ENCODE measurements at regions not wholly inside any gene's neighbourhood (a gene's known extent, or its start where the extent isn't known, plus 50 kb on each side); places are given as distances from the start of the nearest gene placed in this dataset.

- Histone ChIP-seq H2BK12ac (ENCODE audit: low read length in 2 of 2) (no peak overlapping the region), H3K9ac (ENCODE audit: low read length) (no peak overlapping the region), H3K36me3 (ENCODE audit: control insufficient read depth in 1 of 2, insufficient read depth in 2 of 2, low read depth in 1 of 2, low read length in 2 of 2) (no peaks in the 10 kb centered on the region), H3K4me3 (ENCODE audit: insufficient read depth in 1 of 2, low read depth in 1 of 2, low read length in 2 of 2) (no peak overlapping the region), H2BK120ac (ENCODE audit: low read depth, low read length) (no peak overlapping the region), H3K18ac (ENCODE audit: low read depth in 1 of 2, low read length in 2 of 2) (no peak overlapping the region), H3K23ac (ENCODE audit: low read length in 2 of 2) (no peak overlapping the region), H4K91ac (ENCODE audit: low read length) (no peak overlapping the region), H3K27me3 (ENCODE audit: control insufficient read depth in 1 of 2, insufficient read depth in 1 of 2, low read length in 2 of 2) (no peaks in the 10 kb centered on the region), H2AK5ac (ENCODE audit: low read length, severe bottlenecking) (no peak overlapping the region), H3K4ac (ENCODE audit: low read depth in 1 of 2, low read length in 2 of 2) (no peak overlapping the region), H2BK15ac (ENCODE audit: low read depth, poor library complexity, severe bottlenecking) (no peak overlapping the region), H4K8ac (ENCODE audit: low read length) (no peak overlapping the region), H3K79me1 (replicated peaks; ENCODE audit: low read length, poor library complexity, severe bottlenecking) (no peaks in the 10 kb centered on the region), H3K14ac (ENCODE audit: low read length in 2 of 2) (no peak overlapping the region), H3K9me3 (ENCODE audit: control insufficient read depth, low read length) (no peaks in the 10 kb centered on the region), H2AFZ (ENCODE audit: low read depth, low read length) (no peak overlapping the region), H3K4me2 (ENCODE audit: low read length, poor library complexity, severe bottlenecking) (no peak overlapping the region), H3K27ac (ENCODE audit: low read length, poor library complexity, severe bottlenecking) (no peak overlapping the region), H3K4me1 (ENCODE audit: control insufficient read depth, insufficient read depth, low read depth, low read length) (no peaks in the 10 kb centered on the region), H2BK5ac (ENCODE audit: low read depth, low read length, poor library complexity, severe bottlenecking) (no peak overlapping the region)
- DNase-seq = no peak
- WGBS = 83% methylated on average over 1 of the region's 2 CpGs
Observed at GRCh38 chr1:87922885-87923284, 594.2 kb downstream of the LMO4 start.

GRCh38 chr1:87926131-87926830 lies 597.6 kb downstream of the LMO4 start:
- Histone ChIP-seq H4K8ac (ENCODE audit: low read length) (no peak overlapping the region), H3K79me1 (replicated peaks; ENCODE audit: low read length, poor library complexity, severe bottlenecking) (no peaks in the 10 kb centered on the region), H2AK5ac (ENCODE audit: low read length, severe bottlenecking) (no peak overlapping the region), H3K27ac (ENCODE audit: low read length, poor library complexity, severe bottlenecking) (no peak overlapping the region), H3K4me2 (ENCODE audit: low read length, poor library complexity, severe bottlenecking) (no peak overlapping the region), H4K91ac (ENCODE audit: low read length) (no peak overlapping the region), H3K18ac (ENCODE audit: low read depth in 1 of 2, low read length in 2 of 2) (no peak overlapping the region), H3K14ac (ENCODE audit: low read length in 2 of 2) (no peak overlapping the region), H3K36me3 (ENCODE audit: control insufficient read depth in 1 of 2, insufficient read depth in 2 of 2, low read depth in 1 of 2, low read length in 2 of 2) (no peaks in the 10 kb centered on the region), H3K9ac (ENCODE audit: low read length) (no peak overlapping the region), H3K4ac (ENCODE audit: low read depth in 1 of 2, low read length in 2 of 2) (no peak overlapping the region), H2AFZ (ENCODE audit: low read depth, low read length) (no peak overlapping the region), H3K27me3 (ENCODE audit: control insufficient read depth in 1 of 2, insufficient read depth in 1 of 2, low read length in 2 of 2) (no peaks in the 10 kb centered on the region), H2BK15ac (ENCODE audit: low read depth, poor library complexity, severe bottlenecking) (no peak overlapping the region), H3K9me3 (ENCODE audit: control insufficient read depth, low read length) (peaks cover 7% of the 10 kb centered on the region), H2BK12ac (ENCODE audit: low read length in 2 of 2) (no peak overlapping the region), H2BK120ac (ENCODE audit: low read depth, low read length) (no peak overlapping the region), H3K23ac (ENCODE audit: low read length in 2 of 2) (no peak overlapping the region), H3K4me1 (ENCODE audit: control insufficient read depth, insufficient read depth, low read depth, low read length) (no peaks in the 10 kb centered on the region), H3K4me3 (ENCODE audit: insufficient read depth in 1 of 2, low read depth in 1 of 2, low read length in 2 of 2) (no peak overlapping the region), H2BK5ac (ENCODE audit: low read depth, low read length, poor library complexity, severe bottlenecking) (no peak overlapping the region)
- WGBS = 92% methylated on average over 2 of the region's 3 CpGs
- DNase-seq = no peak

- Histone ChIP-seq H3K18ac (ENCODE audit: low read depth in 1 of 2, low read length in 2 of 2) (no peak overlapping the region), H2AFZ (ENCODE audit: low read depth, low read length) (no peak overlapping the region), H3K9me3 (ENCODE audit: control insufficient read depth, low read length) (peaks cover 11% of the 10 kb centered on the region), H2BK5ac (ENCODE audit: low read depth, low read length, poor library complexity, severe bottlenecking) (no peak overlapping the region), H2AK5ac (ENCODE audit: low read length, severe bottlenecking) (no peak overlapping the region), H3K14ac (ENCODE audit: low read length in 2 of 2) (no peak overlapping the region), H2BK12ac (ENCODE audit: low read length in 2 of 2) (no peak overlapping the region), H3K4me1 (ENCODE audit: control insufficient read depth, insufficient read depth, low read depth, low read length) (no peaks in the 10 kb centered on the region), H4K91ac (ENCODE audit: low read length) (no peak overlapping the region), H3K4ac (ENCODE audit: low read depth in 1 of 2, low read length in 2 of 2) (no peak overlapping the region), H3K4me2 (ENCODE audit: low read length, poor library complexity, severe bottlenecking) (no peak overlapping the region), H3K4me3 (ENCODE audit: insufficient read depth in 1 of 2, low read depth in 1 of 2, low read length in 2 of 2) (no peak overlapping the region), H3K79me1 (replicated peaks; ENCODE audit: low read length, poor library complexity, severe bottlenecking) (no peaks in the 10 kb centered on the region), H3K27me3 (ENCODE audit: control insufficient read depth in 1 of 2, insufficient read depth in 1 of 2, low read length in 2 of 2) (no peaks in the 10 kb centered on the region), H3K9ac (ENCODE audit: low read length) (no peak overlapping the region), H3K36me3 (ENCODE audit: control insufficient read depth in 1 of 2, insufficient read depth in 2 of 2, low read depth in 1 of 2, low read length in 2 of 2) (no peaks in the 10 kb centered on the region), H4K8ac (ENCODE audit: low read length) (no peak overlapping the region), H2BK15ac (ENCODE audit: low read depth, poor library complexity, severe bottlenecking) (no peak overlapping the region), H3K23ac (ENCODE audit: low read length in 2 of 2) (no peak overlapping the region), H3K27ac (ENCODE audit: low read length, poor library complexity, severe bottlenecking) (no peak overlapping the region), H2BK120ac (ENCODE audit: low read depth, low read length) (no peak overlapping the region)
- no peak for DNase-seq
- WGBS = no CpG with 5 or more reads among the region's 1 CpG
Observed at GRCh38 chr1:87926921-87927320, 598.2 kb downstream of the LMO4 start.

- Histone ChIP-seq H2BK120ac (ENCODE audit: low read depth, low read length) (no peak overlapping the region), H3K4me1 (ENCODE audit: control insufficient read depth, insufficient read depth, low read depth, low read length) (no peaks in the 10 kb centered on the region), H3K36me3 (ENCODE audit: control insufficient read depth in 1 of 2, insufficient read depth in 2 of 2, low read depth in 1 of 2, low read length in 2 of 2) (no peaks in the 10 kb centered on the region), H2AK5ac (ENCODE audit: low read length, severe bottlenecking) (no peak overlapping the region), H3K9me3 (ENCODE audit: control insufficient read depth, low read length) (peaks cover 15% of the 10 kb centered on the region), H2BK15ac (ENCODE audit: low read depth, poor library complexity, severe bottlenecking) (no peak overlapping the region), H3K27ac (ENCODE audit: low read length, poor library complexity, severe bottlenecking) (no peak overlapping the region), H3K27me3 (ENCODE audit: control insufficient read depth in 1 of 2, insufficient read depth in 1 of 2, low read length in 2 of 2) (no peaks in the 10 kb centered on the region), H3K18ac (ENCODE audit: low read depth in 1 of 2, low read length in 2 of 2) (no peak overlapping the region), H3K23ac (ENCODE audit: low read length in 2 of 2) (no peak overlapping the region), H2BK12ac (ENCODE audit: low read length in 2 of 2) (no peak overlapping the region), H3K9ac (ENCODE audit: low read length) (no peak overlapping the region), H2BK5ac (ENCODE audit: low read depth, low read length, poor library complexity, severe bottlenecking) (no peak overlapping the region), H3K14ac (ENCODE audit: low read length in 2 of 2) (no peak overlapping the region), H3K4me3 (ENCODE audit: insufficient read depth in 1 of 2, low read depth in 1 of 2, low read length in 2 of 2) (no peak overlapping the region), H4K91ac (ENCODE audit: low read length) (no peak overlapping the region), H3K4me2 (ENCODE audit: low read length, poor library complexity, severe bottlenecking) (no peak overlapping the region), H4K8ac (ENCODE audit: low read length) (no peak overlapping the region), H3K4ac (ENCODE audit: low read depth in 1 of 2, low read length in 2 of 2) (no peak overlapping the region), H2AFZ (ENCODE audit: low read depth, low read length) (no peak overlapping the region), H3K79me1 (replicated peaks; ENCODE audit: low read length, poor library complexity, severe bottlenecking) (no peaks in the 10 kb centered on the region)
- 40% methylated on average over 1 of the region's 3 CpGs for WGBS
- no peak for DNase-seq
Observed at GRCh38 chr1:87927391-87928280, 599.0 kb downstream of the LMO4 start.
